Thoracic aorta (tissue), 2 donors: ENCODE measurements at regions not wholly inside any gene's neighbourhood (a gene's known extent, or its start where the extent isn't known, plus 50 kb on each side); places are given as distances from the start of the nearest gene placed in this dataset.

Experiments used
- ATAC-seq: fragments of 150-250 bp; one replicate; pipeline ENCODE4 v1.8.0; 2017; ENCODE audit warnings: low read depth; ENCODE audit not compliant: insufficient number of reproducible peaks, low FRiP score
- DNase-seq: peaks from one replicate; pipeline ENCODE4 v3.0.0-alpha.2; 2020; ENCODE audit warnings: low spot score
- H3K27ac ChIP-seq, 2 donors: fragments of 200-600 bp; sonication (generic); 1 replicate in 1 of 2; 2 replicates in 1 of 2; pipeline ENCODE4 v1.5.1; 2016; ENCODE audit warnings: mild to moderate bottlenecking in 2 of 2, moderate library complexity in 2 of 2
- H3K27me3 ChIP-seq: fragments of 200-600 bp; sonication (generic); replicated peaks from 2 replicates; pipeline ENCODE4 v1.6.0; 2016; ENCODE audit warnings: mild to moderate bottlenecking; ENCODE audit not compliant: insufficient read depth
- H3K36me3 ChIP-seq: fragments of 200-600 bp; sonication (generic); one replicate; pipeline ENCODE4 v1.5.1; 2016
- H3K4me1 ChIP-seq, 2 donors: fragments of 200-600 bp; sonication (generic); 1 replicate in 1 of 2; 2 replicates in 1 of 2; pipeline versions ENCODE4 v1.5.1 to v1.6.0; 2016; ENCODE audit warnings: low read depth in 2 of 2, mild to moderate bottlenecking in 1 of 2; ENCODE audit not compliant: control insufficient read depth in 1 of 2
- H3K4me3 ChIP-seq: fragments of 200-600 bp; sonication (generic); 2 replicates; pipeline ENCODE4 v1.5.1; 2016; ENCODE audit warnings: mild to moderate bottlenecking
- H3K9me3 ChIP-seq: fragments of 200-600 bp; sonication (generic); 2 replicates; pipeline ENCODE4 v1.5.1; 2016
- CTCF ChIP-seq: fragments of 200-600 bp; sonication (generic); IDR thresholded peaks from one replicate; pipeline ENCODE4 v1.5.1; 2019; ENCODE audit warnings: antibody characterized with exemption

- no peak for ATAC-seq
- H3K4me3 ChIP-seq = no peak overlapping the region
Observed at GRCh38 chr11:24298146-24298545, 198.7 kb upstream of the LUZP2 start.

GRCh38 chr11:24311974-24312373, 184.9 kb upstream of the LUZP2 start:
- no peak for DNase-seq
- no peak overlapping the region for H3K4me3 ChIP-seq

More at GRCh38 chr11:24298146-24298545, 198.7 kb upstream of the LUZP2 start:
- no peak for DNase-seq
- peaks cover 3% of the 10 kb centered on the region for H3K27me3 ChIP-seq
- no peak overlapping the region for H3K27ac ChIP-seq
- no peak for TF ChIP-seq CTCF
- H3K36me3 ChIP-seq = no peaks in the 10 kb centered on the region
- no peaks in the 10 kb centered on the region for H3K9me3 ChIP-seq
- H3K4me1 ChIP-seq = no peaks in the 10 kb centered on the region

GRCh38 chr11:24312464-24313238, 184.2 kb upstream of the LUZP2 start:
- DNase-seq (no peak), ATAC-seq (no peak)
- Histone ChIP-seq H3K27me3 (no peaks in the 10 kb centered on the region), H3K36me3 (no peaks in the 10 kb centered on the region), H3K4me1 (no peaks in the 10 kb centered on the region), H3K9me3 (no peaks in the 10 kb centered on the region), H3K27ac (no peak overlapping the region), H3K4me3 (no peak overlapping the region)
- no peak for TF ChIP-seq CTCF

More at GRCh38 chr11:24311974-24312373, 184.9 kb upstream of the LUZP2 start:
- no peaks in the 10 kb centered on the region for H3K36me3 ChIP-seq
- no peak for ATAC-seq
- no peak for TF ChIP-seq CTCF
- no peak overlapping the region for H3K27ac ChIP-seq
- no peaks in the 10 kb centered on the region for H3K9me3 ChIP-seq
- H3K27me3 ChIP-seq = no peaks in the 10 kb centered on the region
- H3K4me1 ChIP-seq = no peaks in the 10 kb centered on the region

GRCh38 chr11:24321229-24321628, 175.6 kb upstream of the LUZP2 start:
- ATAC-seq (no peak), DNase-seq (no peak)
- no peaks in the 10 kb centered on the region for H3K4me1 ChIP-seq
- H3K9me3 ChIP-seq = no peaks in the 10 kb centered on the region
- no peaks in the 10 kb centered on the region for H3K36me3 ChIP-seq
- H3K27me3 ChIP-seq = no peaks in the 10 kb centered on the region
- no peak for TF ChIP-seq CTCF
- H3K4me3 ChIP-seq = no peak overlapping the region
- no peak overlapping the region for H3K27ac ChIP-seq

GRCh38 chr11:24324211-24324610, 172.6 kb upstream of the LUZP2 start:
- H3K4me1 ChIP-seq = no peaks in the 10 kb centered on the region
- no peak for TF ChIP-seq CTCF
- no peaks in the 10 kb centered on the region for H3K9me3 ChIP-seq
- DNase-seq (no peak), ATAC-seq (no peak)
- no peaks in the 10 kb centered on the region for H3K27me3 ChIP-seq
- H3K36me3 ChIP-seq = no peaks in the 10 kb centered on the region
- no peak overlapping the region for H3K4me3 ChIP-seq
- H3K27ac ChIP-seq = no peak overlapping the region
